SJCRH30 (cell line): ENCODE measurements at regions not wholly inside any gene's neighbourhood (a gene's known extent, or its start where the extent isn't known, plus 50 kb on each side); places are given as distances from the start of the nearest gene placed in this dataset.

ENCODE experiments used
- DNase-seq, 2 experiments: peaks; one replicate each; pipeline ENCODE4 v3.0.0-alpha.2; 2015 to 2020
- H3K27ac ChIP-seq: fragments of 250-450 bp; sonication (Bioruptor Pico); 2 replicates; pipeline ENCODE4 v1.5.1; 2020; ENCODE audit warnings: mild to moderate bottlenecking, moderate library complexity
- H3K27me3 ChIP-seq: fragments of 250-450 bp; sonication (Bioruptor Pico); 2 replicates; pipeline ENCODE4 v1.5.1; 2020; ENCODE audit warnings: mild to moderate bottlenecking, moderate library complexity
- H3K36me3 ChIP-seq: fragments of 250-450 bp; sonication (Bioruptor Pico); 2 replicates; pipeline ENCODE4 v1.5.1; 2020; ENCODE audit warnings: mild to moderate bottlenecking, moderate library complexity
- H3K4me1 ChIP-seq: fragments of 250-450 bp; sonication (Bioruptor Pico); 2 replicates; pipeline ENCODE4 v1.5.1; 2020; ENCODE audit warnings: mild to moderate bottlenecking, moderate library complexity
- H3K4me3 ChIP-seq: fragments of 250-450 bp; sonication (Bioruptor Pico); 2 replicates; pipeline ENCODE4 v1.5.1; 2020; ENCODE audit warnings: mild to moderate bottlenecking, moderate library complexity
- H3K9me3 ChIP-seq: fragments of 250-450 bp; sonication (Bioruptor Pico); replicated peaks from 2 replicates; pipeline ENCODE4 v1.5.1; 2020; ENCODE audit warnings: mild to moderate bottlenecking, moderate library complexity

DNA sequence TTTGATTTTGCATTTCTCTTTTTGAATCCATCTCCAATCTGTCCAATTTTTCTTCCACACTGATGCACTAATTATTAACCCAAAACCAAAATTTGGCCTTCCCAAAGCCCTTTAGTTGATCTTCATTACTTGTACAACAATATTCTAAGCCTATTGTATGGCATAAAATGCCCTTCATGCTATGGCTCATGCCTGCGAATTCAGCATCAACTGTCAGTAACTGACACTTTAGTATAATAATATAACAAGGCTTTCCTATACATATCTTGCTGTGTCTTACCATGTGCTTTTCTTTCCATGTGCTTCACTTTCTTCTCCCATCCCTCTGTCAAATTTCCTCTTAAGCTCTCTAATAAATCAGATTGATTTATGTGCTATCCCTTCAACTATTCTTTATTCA, 154.0 kb upstream of the TFPI start:
- no peak for DNase-seq
- no peaks in the 10 kb centered on the region for H3K27me3 ChIP-seq
- no peaks in the 10 kb centered on the region for H3K36me3 ChIP-seq
- no peak overlapping the region for H3K27ac ChIP-seq
- no peaks in the 10 kb centered on the region for H3K9me3 ChIP-seq
- no peaks in the 10 kb centered on the region for H3K4me1 ChIP-seq
- H3K4me3 ChIP-seq: no peak overlapping the region

GRCh38 chr2:187709065-187709464, 154.8 kb upstream of the TFPI start:
- no peak overlapping the region for H3K4me3 ChIP-seq
- no peaks in the 10 kb centered on the region for H3K4me1 ChIP-seq
- no peaks in the 10 kb centered on the region for H3K36me3 ChIP-seq
- no peak for DNase-seq
- no peak overlapping the region for H3K27ac ChIP-seq
- no peaks in the 10 kb centered on the region for H3K27me3 ChIP-seq
- no peaks in the 10 kb centered on the region for H3K9me3 ChIP-seq

- no peaks in the 10 kb centered on the region for H3K27me3 ChIP-seq
- no peaks in the 10 kb centered on the region; the same call in 1 of the 2 replicates for H3K9me3 ChIP-seq
- H3K36me3 ChIP-seq: no peaks in the 10 kb centered on the region
- no peak overlapping the region for H3K4me3 ChIP-seq
- no peaks in the 10 kb centered on the region for H3K4me1 ChIP-seq
- DNase-seq: no peak
- H3K27ac ChIP-seq: no peak overlapping the region
Observed at GRCh38 chr2:187710791-187711521, 156.7 kb upstream of the TFPI start.

- no peak for DNase-seq
- Histone ChIP-seq H3K27me3 (no peaks in the 10 kb centered on the region), H3K9me3 (no peaks in the 10 kb centered on the region; the same call in 1 of the 2 replicates), H3K4me3 (no peak overlapping the region), H3K27ac (no peak overlapping the region), H3K36me3 (no peaks in the 10 kb centered on the region), H3K4me1 (no peaks in the 10 kb centered on the region)
Observed at GRCh38 chr2:187715590-187715989, 161.4 kb upstream of the TFPI start.

GRCh38 chr2:187716301-187716700, 162.1 kb upstream of the TFPI start:
- Histone ChIP-seq H3K27ac (no peak overlapping the region), H3K27me3 (no peaks in the 10 kb centered on the region), H3K36me3 (no peaks in the 10 kb centered on the region), H3K9me3 (no peaks in the 10 kb centered on the region; the same call in 1 of the 2 replicates), H3K4me1 (no peaks in the 10 kb centered on the region), H3K4me3 (no peak overlapping the region)
- DNase-seq: no peak

GRCh38 chr2:187718092-187718491, 163.9 kb upstream of the TFPI start:
- Histone ChIP-seq H3K4me1 (no peaks in the 10 kb centered on the region), H3K27ac (no peak overlapping the region), H3K36me3 (no peaks in the 10 kb centered on the region), H3K27me3 (no peaks in the 10 kb centered on the region), H3K4me3 (no peak overlapping the region), H3K9me3 (no peaks in the 10 kb centered on the region; the same call in 1 of the 2 replicates)
- DNase-seq: no peak

GRCh38 chr2:187719510-187719909, 165.3 kb upstream of the TFPI start:
- Histone ChIP-seq H3K27me3 (no peaks in the 10 kb centered on the region), H3K36me3 (no peaks in the 10 kb centered on the region), H3K27ac (no peak overlapping the region), H3K4me3 (no peak overlapping the region), H3K4me1 (no peaks in the 10 kb centered on the region), H3K9me3 (no peaks in the 10 kb centered on the region; the same call in 1 of the 2 replicates)
- DNase-seq: no peak

DNA sequence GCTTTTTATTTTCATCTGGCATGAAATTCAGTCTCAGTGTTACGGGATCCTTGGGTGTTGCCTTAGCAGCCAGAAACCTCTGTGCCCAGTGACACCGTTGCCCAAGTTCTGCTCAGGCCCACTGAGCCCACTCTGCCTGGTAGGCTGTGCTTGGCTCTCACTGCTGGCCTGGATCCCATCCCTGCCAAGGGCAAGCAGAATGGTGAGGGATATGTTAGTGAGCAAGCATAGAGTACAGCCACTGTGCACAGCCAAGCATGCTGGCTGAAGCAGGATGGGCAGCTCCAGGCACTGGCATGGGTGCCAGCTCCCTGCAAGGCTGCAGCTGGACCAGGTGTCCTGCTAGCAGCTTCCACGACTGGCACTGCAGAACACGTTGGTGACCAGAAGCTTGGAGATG, 194.7 kb upstream of the TFPI start:
- H3K27ac ChIP-seq: no peak overlapping the region
- H3K4me3 ChIP-seq: no peak overlapping the region
- H3K9me3 ChIP-seq: peaks cover 5% of the 10 kb centered on the region; the same call in 1 of the 2 replicates
- no peaks in the 10 kb centered on the region for H3K27me3 ChIP-seq
- no peak for DNase-seq
- H3K36me3 ChIP-seq: no peaks in the 10 kb centered on the region
- H3K4me1 ChIP-seq: no peaks in the 10 kb centered on the region

GRCh38 chr2:187749804-187750431, 195.7 kb upstream of the TFPI start:
- Histone ChIP-seq H3K9me3 (peaks cover 5% of the 10 kb centered on the region; the same call in 1 of the 2 replicates), H3K36me3 (no peaks in the 10 kb centered on the region), H3K4me3 (no peak overlapping the region), H3K27ac (no peak overlapping the region), H3K4me1 (no peaks in the 10 kb centered on the region), H3K27me3 (no peaks in the 10 kb centered on the region)
- peak in 1 of 2 experiments; percentile 11 for DNase-seq

DNA sequence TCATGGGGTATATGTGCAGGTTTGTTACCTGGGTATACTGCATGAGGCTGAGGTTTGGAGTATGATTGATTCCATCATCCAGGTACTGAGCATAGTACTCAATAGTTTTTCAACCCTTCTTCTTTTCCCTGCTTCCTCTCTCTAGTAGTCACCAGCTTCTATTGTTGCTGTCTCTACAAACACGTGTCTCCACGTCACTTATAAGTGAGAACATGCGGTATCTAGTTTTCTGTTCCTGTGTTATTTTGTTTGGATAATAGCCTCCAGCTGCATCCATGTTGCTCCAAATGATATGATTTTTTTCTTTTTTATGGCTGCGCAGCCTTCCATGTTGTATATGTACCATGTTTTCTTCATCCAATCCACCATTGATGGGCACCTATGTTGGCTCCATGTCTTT, 214.8 kb upstream of the TFPI start:
- DNase-seq: no peak
- no peak overlapping the region for H3K4me3 ChIP-seq
- no peaks in the 10 kb centered on the region for H3K27me3 ChIP-seq
- H3K9me3 ChIP-seq: no peaks in the 10 kb centered on the region
- H3K4me1 ChIP-seq: no peaks in the 10 kb centered on the region
- no peak overlapping the region for H3K27ac ChIP-seq
- H3K36me3 ChIP-seq: no peaks in the 10 kb centered on the region

- no peaks in the 10 kb centered on the region for H3K36me3 ChIP-seq
Observed at GRCh38 chr2:187769437-187769836, 215.2 kb upstream of the TFPI start.

GRCh38 chr2:187774551-187775071, 220.4 kb upstream of the TFPI start:
- no peaks in the 10 kb centered on the region for H3K9me3 ChIP-seq

More at GRCh38 chr2:187769437-187769836, 215.2 kb upstream of the TFPI start:
- no peaks in the 10 kb centered on the region for H3K9me3 ChIP-seq
- no peaks in the 10 kb centered on the region for H3K27me3 ChIP-seq
- no peak for DNase-seq
- H3K27ac ChIP-seq: no peak overlapping the region
- no peak overlapping the region for H3K4me3 ChIP-seq
- peaks cover 4% of the 10 kb centered on the region for H3K4me1 ChIP-seq

DNA sequence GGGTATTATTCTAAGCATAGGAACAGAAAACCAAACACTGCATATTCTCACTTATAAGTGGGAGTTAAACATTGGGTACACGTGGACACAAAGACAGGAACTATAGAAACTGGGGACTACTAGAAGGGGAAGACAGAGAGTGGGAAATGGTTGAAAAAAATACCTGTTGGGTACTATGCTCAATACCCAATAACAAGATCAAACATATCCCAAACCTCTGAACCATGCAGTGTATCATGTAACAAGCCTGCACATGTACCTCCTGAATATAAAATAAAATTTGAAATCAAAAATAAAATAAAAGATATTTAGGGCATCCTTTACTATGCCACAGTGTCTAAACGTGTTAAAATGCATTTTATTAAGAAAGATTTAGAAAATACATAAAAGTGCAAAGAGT, 221.0 kb upstream of the TFPI start:
- Histone ChIP-seq H3K4me1 (peaks cover 4% of the 10 kb centered on the region), H3K27ac (no peak overlapping the region), H3K27me3 (no peaks in the 10 kb centered on the region), H3K36me3 (no peaks in the 10 kb centered on the region), H3K4me3 (no peak overlapping the region), H3K9me3 (no peaks in the 10 kb centered on the region)
- DNase-seq: no peak

More at GRCh38 chr2:187774551-187775071, 220.4 kb upstream of the TFPI start:
- Histone ChIP-seq H3K4me1 (peaks cover 4% of the 10 kb centered on the region), H3K27me3 (no peaks in the 10 kb centered on the region), H3K27ac (no peak overlapping the region), H3K4me3 (no peak overlapping the region), H3K36me3 (no peaks in the 10 kb centered on the region)
- no peak for DNase-seq

GRCh38 chr2:187775651-187776050, 221.4 kb upstream of the TFPI start:
- no peaks in the 10 kb centered on the region for H3K36me3 ChIP-seq
- H3K9me3 ChIP-seq: no peaks in the 10 kb centered on the region
- H3K4me1 ChIP-seq: peaks cover 4% of the 10 kb centered on the region
- no peaks in the 10 kb centered on the region for H3K27me3 ChIP-seq
- no peak overlapping the region for H3K27ac ChIP-seq
- DNase-seq: no peak
- H3K4me3 ChIP-seq: no peak overlapping the region

DNA sequence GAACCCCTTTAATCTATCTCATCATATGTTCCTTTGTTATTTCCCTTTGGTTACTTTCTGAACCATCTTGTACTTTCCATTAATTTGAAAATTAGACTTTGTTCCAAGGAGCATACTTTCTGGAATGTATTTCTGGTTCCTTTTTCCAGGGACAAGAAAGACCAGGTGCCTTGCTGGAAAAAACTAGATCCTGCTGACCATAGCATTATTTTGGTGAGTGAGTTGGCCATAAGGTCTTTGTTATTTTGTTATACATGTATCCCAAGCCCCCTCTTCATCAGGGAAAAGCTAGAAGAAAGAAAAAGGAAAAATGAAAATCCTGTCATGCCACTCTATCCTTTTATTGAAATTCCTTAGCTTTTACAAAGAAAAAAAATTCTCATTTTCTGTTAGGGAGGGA, 228.1 kb upstream of the TFPI start:
- Histone ChIP-seq H3K4me3 (no peak overlapping the region), H3K36me3 (no peaks in the 10 kb centered on the region), H3K4me1 (no peaks in the 10 kb centered on the region), H3K27me3 (no peaks in the 10 kb centered on the region), H3K9me3 (no peaks in the 10 kb centered on the region), H3K27ac (no peak overlapping the region)
- DNase-seq: no peak
